ENCODE measurements at regions not wholly inside any gene's neighbourhood (a gene's known extent, or its start where the extent isn't known, plus 50 kb on each side); places are given as distances from the start of the nearest gene placed in this dataset.

DNA sequence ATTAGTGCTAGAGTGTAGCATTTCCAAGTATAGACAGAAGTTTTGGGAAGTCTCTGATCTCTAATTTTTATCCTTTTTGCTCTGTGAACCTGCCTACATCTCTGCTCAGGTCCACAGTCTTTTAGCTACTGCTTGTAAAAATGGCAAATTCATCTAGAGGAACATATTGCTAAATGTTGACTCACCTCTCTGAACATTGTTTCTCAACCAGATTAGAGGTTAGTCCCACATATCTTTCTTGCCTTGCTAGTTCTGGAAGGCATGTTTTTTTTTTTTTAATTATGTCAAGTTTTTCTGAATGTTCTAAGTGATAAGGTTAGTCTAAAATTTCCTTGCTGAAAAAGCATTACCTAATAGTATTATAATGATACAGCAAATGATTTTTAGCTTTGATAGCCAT is 2889.6 kb upstream of the PCDH20 start:
- TF ChIP-seq, protein P1, sequence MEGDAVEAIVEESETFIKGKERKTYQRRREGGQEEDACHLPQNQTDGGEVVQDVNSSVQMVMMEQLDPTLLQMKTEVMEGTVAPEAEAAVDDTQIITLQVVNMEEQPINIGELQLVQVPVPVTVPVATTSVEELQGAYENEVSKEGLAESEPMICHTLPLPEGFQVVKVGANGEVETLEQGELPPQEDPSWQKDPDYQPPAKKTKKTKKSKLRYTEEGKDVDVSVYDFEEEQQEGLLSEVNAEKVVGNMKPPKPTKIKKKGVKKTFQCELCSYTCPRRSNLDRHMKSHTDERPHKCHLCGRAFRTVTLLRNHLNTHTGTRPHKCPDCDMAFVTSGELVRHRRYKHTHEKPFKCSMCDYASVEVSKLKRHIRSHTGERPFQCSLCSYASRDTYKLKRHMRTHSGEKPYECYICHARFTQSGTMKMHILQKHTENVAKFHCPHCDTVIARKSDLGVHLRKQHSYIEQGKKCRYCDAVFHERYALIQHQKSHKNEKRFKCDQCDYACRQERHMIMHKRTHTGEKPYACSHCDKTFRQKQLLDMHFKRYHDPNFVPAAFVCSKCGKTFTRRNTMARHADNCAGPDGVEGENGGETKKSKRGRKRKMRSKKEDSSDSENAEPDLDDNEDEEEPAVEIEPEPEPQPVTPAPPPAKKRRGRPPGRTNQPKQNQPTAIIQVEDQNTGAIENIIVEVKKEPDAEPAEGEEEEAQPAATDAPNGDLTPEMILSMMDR (IDR thresholded peaks at IDR 0.05), result no peak
- TF ChIP-seq ZFX (IDR thresholded peaks at IDR 0.05; ENCODE audit: borderline replicate concordance), result no peak

Measured in 22Rv1 (cell line).